ENCODE measurements at regions not wholly inside any gene's neighbourhood (a gene's known extent, or its start where the extent isn't known, plus 50 kb on each side); places are given as distances from the start of the nearest gene placed in this dataset.

GRCh38 chr2:198390670-198391069, 586.3 kb downstream of the PLCL1 start:
- no peak for FAIRE-seq

GRCh38 chr2:198387677-198388076, 583.3 kb downstream of the PLCL1 start:
- FAIRE-seq: no peak

GRCh38 chr2:198385856-198386255, 581.5 kb downstream of the PLCL1 start:
- no peak for FAIRE-seq

DNA sequence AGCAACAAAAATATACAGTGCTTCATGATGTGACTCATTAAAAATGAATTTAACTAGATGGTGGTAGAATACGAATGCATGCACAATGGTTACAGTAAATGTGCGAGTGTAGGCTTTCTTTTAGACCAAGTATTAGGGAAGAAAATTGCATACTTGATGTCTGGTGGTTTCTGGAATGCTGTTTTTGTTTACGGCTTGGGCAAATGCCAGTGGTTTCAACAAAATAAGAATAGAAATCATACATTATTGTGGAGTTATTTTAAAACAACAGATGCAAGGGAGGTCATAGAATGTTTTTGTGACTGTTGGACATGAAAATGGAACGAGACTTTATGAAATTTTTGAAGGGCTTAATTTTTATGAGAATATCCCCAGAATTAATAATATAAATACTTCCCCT, 580.9 kb downstream of the PLCL1 start:
- no peak for FAIRE-seq

DNA sequence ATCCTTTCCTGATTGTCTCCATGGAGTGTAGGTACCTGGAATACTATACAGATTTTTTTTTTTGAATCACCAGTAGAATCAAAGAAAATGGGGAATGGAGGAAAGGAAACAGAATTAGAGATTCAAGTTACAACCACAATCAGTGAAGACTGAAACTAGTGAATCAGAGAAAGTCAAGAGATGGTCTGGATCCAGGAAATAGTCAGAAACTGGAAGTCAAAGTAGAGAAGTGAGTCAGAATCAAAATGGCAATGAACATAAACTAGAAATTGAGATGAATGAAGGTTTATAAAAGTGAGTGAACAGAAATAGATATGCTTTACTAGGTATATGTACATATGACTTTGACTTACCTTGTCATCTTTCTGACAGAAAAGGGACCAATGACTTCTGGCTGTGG, 579.0 kb downstream of the PLCL1 start:
- no peak for FAIRE-seq

DNA sequence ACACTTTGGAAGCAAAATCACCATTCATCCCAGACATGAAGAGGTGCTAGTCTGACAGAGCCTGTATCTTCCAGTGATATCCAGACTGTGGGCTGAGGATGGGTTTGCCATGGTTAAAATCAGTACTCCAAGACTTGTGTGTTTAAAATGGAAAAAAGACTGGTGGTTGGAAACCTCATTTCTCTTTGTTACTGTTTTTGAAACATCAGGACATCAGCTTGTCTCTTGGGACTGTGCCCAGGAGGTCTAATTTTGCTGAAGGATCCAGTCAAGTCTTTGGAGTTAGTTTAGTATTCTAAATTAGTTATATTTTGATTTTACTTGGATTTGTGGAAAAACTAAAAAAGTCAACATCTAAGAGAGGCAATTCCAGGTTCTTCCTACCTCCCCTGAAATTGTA, 578.4 kb downstream of the PLCL1 start:
- no peak for FAIRE-seq

DNA sequence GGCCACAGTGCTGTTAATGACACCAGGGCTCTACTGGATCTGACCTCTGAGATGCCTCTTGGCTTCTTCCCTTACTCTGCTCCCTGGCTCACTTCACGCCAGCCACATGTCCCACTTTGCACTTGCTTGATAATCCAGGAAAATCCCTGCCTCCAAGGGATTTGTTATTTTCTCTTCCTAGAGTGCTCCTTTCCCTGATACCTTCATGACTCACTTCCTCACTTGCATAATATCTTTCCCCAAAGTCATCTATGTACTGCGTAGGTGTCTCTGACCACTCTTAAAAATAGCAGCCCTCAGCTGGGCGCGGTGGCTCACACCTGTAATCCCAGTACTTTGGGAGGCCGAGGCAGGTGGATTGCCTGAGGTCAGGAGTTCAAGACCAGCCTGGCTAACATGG, 572.3 kb downstream of the PLCL1 start:
- no peak for FAIRE-seq

- no peak for FAIRE-seq
Observed at GRCh38 chr2:198375083-198375410, 570.7 kb downstream of the PLCL1 start.

- peak; percentile 55 for FAIRE-seq
Observed at GRCh38 chr2:198374375-198375082, 570.1 kb downstream of the PLCL1 start.

DNA sequence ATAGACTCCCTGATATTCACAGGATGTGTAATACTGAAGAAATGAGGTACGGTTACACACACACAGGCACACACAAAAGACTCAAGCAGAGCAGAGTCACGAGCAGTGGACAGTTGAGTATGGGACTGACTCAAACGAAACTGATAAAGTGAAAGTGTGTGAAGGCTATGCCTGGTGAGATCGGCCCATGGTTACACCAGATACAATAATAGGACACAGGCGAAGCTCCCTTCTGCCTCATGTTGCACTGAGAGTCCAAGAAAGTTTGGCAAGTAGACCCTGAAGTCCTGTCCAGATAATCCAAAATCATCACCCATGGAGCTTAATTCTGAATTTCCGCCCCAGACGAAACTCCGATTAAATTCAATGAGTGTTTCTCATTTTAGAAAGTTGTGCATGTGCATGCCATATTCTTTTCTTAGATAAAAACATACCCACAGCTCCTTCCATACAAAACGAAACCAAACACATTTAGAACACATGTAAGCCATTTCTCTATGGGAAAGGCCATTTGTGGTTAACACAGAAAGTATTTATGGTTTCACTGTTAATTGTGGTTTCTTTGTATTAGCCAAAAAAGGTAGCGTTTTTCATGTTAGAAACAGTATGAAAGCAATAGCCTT, 567.6 kb downstream of the PLCL1 start:
- FAIRE-seq: no peak

- no peak for FAIRE-seq
Observed at GRCh38 chr2:198371329-198371728, 566.9 kb downstream of the PLCL1 start.

- no peak for FAIRE-seq
Observed at GRCh38 chr2:198368089-198368488, 563.7 kb downstream of the PLCL1 start.

DNA sequence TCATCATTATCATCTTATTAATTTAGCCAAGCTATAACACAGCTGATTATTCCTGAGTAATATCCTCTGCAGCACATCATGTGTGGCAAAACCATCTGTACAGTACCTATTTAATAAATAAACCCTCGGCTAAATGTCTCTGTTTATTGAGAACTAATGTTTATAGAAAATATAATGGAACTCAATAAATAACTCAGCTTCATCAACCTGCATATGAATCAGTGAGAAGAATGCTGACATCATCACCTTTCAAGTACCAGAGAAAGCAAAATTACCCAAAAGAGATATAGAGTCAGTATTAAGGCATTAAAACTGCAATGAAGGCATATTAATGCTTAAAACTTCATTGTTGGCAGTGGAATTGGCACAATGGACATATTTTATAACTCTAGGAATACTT, 558.3 kb downstream of the PLCL1 start:
- no peak for FAIRE-seq

- no peak for FAIRE-seq
Observed at GRCh38 chr2:198359308-198359707, 554.9 kb downstream of the PLCL1 start.

- no peak for FAIRE-seq
Observed at GRCh38 chr2:198356157-198356556, 551.8 kb downstream of the PLCL1 start.

GRCh38 chr2:198351647-198352046, 547.3 kb downstream of the PLCL1 start:
- FAIRE-seq: no peak

DNA sequence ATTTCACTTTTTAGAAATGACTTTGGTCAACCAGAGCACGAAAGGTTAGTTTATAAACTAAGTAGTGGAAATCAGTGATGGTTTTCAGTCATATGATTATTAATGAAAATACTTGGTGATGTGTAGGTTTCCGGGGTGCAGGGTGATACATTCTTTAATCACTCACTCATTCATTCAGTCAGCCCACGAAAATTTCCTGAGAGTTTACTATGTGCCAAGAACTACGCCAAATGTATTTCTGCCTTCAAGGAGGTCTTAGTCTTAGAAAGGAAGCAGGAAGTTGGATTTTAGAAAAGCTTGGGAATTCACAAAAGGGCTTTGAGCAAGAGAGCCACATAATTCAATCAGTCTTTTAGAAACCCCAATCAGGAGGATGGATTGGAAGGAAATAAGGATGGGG, 543.6 kb downstream of the PLCL1 start:
- FAIRE-seq: no peak

- no peak for FAIRE-seq
Observed at GRCh38 chr2:198347349-198347748, 543.0 kb downstream of the PLCL1 start.

DNA sequence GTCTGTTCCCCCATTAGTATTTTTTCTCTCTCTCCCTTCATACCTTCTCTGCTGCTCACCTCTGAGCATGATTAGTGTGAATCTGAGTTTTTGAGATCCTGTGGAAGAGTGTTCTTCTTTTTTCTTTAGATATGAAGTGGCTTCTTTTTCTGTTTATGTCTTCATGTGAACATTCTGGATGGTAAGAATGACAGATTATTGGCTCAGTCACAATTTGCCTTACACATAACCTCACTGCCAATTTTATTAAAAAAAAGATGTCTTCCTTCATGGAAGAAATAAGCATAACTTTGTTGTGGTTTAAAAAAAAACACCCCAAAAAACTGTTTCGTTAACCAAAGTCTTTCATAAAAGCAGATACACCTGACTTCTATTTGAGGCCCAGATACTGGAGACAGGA, 539.1 kb downstream of the PLCL1 start:
- FAIRE-seq: no peak

GRCh38 chr2:198340846-198341245, 536.5 kb downstream of the PLCL1 start:
- no peak for FAIRE-seq

DNA sequence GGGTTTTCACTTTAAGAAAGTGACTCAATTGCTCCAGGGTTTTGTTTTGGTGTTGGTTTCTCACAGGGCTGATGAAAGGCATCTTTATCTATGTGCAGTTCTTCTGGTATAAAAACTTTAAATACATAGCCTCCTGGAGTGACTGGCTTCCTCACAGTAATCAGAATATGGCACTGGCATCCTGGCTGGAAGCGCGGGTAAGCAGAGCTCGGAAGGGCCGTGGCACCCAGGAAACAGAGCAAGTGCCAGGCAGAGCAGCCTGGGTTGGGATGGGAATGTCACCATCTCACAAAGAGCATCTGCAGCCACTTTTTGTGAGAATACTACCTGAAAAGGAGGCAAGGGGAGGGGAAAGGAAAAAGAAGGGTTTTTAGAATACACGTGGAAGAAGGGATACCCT, 534.7 kb downstream of the PLCL1 start:
- FAIRE-seq: no peak

DNA sequence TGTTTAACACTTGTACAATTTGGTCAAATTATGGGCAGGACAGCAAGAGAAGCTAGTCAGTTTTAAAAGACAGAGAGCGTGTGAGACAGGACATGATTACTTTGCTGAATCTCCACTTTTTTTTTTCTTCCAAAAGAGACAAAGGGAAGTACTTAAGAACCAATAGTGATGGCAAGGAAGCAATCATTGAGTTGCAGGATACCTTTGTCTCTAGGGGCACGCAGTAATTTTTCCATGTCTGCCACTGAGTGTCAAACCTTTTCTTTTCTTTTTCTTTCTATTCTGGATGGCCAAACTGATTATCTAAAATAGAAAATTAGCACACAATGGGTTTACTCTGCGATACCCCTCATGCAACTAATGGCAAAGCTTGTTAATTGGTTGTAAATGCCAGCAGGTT, 533.0 kb downstream of the PLCL1 start:
- no peak for FAIRE-seq

- FAIRE-seq: no peak
Observed at GRCh38 chr2:198328454-198328853, 524.1 kb downstream of the PLCL1 start.

DNA sequence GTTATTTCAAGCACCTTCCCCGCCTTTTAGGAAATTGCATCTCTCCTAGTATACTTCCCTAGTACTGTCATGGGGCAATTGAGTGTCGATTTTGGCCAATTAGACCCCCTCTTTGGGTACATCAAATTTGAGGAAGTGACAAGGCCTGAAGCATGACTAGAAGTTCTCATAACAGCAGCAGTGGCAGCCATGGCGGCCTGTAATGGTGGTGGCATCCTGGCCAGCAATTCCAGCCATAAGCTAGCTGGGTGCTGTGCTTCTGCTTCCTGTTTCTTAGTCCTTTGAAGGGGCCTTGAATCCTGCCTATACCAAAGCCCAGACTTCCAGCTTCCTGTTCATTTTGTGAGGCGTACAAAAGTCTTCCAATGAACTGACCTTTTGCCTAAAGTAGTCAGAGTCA, 523.1 kb downstream of the PLCL1 start:
- FAIRE-seq: no peak

DNA sequence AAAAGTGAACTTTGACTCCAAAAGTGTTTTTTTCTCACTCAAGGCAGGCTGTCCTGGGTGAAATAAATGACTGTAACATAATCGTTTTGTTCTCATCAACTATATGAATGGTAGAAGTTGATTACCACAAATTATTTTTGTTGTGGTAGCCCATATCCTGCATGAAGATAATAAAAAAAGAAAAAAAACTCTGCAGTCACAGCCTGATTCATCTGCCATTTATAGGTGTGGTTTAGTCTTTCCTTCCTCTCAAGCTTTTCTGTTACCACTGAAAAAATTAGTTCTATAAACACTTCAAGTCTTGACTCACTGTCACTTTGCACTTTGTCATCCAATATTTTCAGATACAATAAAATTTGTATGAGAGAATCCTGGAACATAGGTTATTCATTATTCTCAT, 522.0 kb downstream of the PLCL1 start:
- no peak for FAIRE-seq
